ENCODE measurements at regions not wholly inside any gene's neighbourhood (a gene's known extent, or its start where the extent isn't known, plus 50 kb on each side); places are given as distances from the start of the nearest gene placed in this dataset.

- no peak for DNase-seq (ENCODE audit: low read depth)
- TF ChIP-seq, protein P1, sequence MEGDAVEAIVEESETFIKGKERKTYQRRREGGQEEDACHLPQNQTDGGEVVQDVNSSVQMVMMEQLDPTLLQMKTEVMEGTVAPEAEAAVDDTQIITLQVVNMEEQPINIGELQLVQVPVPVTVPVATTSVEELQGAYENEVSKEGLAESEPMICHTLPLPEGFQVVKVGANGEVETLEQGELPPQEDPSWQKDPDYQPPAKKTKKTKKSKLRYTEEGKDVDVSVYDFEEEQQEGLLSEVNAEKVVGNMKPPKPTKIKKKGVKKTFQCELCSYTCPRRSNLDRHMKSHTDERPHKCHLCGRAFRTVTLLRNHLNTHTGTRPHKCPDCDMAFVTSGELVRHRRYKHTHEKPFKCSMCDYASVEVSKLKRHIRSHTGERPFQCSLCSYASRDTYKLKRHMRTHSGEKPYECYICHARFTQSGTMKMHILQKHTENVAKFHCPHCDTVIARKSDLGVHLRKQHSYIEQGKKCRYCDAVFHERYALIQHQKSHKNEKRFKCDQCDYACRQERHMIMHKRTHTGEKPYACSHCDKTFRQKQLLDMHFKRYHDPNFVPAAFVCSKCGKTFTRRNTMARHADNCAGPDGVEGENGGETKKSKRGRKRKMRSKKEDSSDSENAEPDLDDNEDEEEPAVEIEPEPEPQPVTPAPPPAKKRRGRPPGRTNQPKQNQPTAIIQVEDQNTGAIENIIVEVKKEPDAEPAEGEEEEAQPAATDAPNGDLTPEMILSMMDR (IDR thresholded peaks at IDR 0.05; ENCODE audit: low read depth, low read length, missing control alignments), result no peak
- in situ Hi-C loops (cut with HindIII; ENCODE audit: low sequenced_read_pairs), result no loop called here
Measured at GRCh38 chr3:127068111-127068810, 85.3 kb downstream of the PLXNA1 start.

GRCh38 chr3:127068871-127069270 is 86.0 kb downstream of the PLXNA1 start:
- DNase-seq (ENCODE audit: low read depth), result no peak
- TF ChIP-seq, protein P1 (IDR thresholded peaks at IDR 0.05; ENCODE audit: low read depth, low read length, missing control alignments), result no peak
- in situ Hi-C loops (cut with HindIII; ENCODE audit: low sequenced_read_pairs), result no loop called here
- no peak overlapping the region for H3K4me3 ChIP-seq (ENCODE audit: low read depth, low read length)

More at GRCh38 chr3:127068111-127068810, 85.3 kb downstream of the PLXNA1 start:
- no peak overlapping the region for H3K4me3 ChIP-seq (ENCODE audit: low read depth, low read length)

- in situ Hi-C loops (cut with HindIII; ENCODE audit: low sequenced_read_pairs), result no loop called here
Measured at GRCh38 chr3:127069814-127070440, 87.0 kb downstream of the PLXNA1 start.

GRCh38 chr3:127070776-127071175 is 87.9 kb downstream of the PLXNA1 start:
- TF ChIP-seq, protein P1 (IDR thresholded peaks at IDR 0.05; ENCODE audit: low read depth, low read length, missing control alignments), result no peak
- in situ Hi-C loops (cut with HindIII; ENCODE audit: low sequenced_read_pairs), result no loop called here
- no peak for DNase-seq (ENCODE audit: low read depth)
- H3K4me3 ChIP-seq (ENCODE audit: low read depth, low read length), result no peak overlapping the region

More at GRCh38 chr3:127069814-127070440, 87.0 kb downstream of the PLXNA1 start:
- DNase-seq (ENCODE audit: low read depth), result no peak
- TF ChIP-seq, protein P1 (IDR thresholded peaks at IDR 0.05; ENCODE audit: low read depth, low read length, missing control alignments), result no peak
- no peak overlapping the region for H3K4me3 ChIP-seq (ENCODE audit: low read depth, low read length)

GRCh38 chr3:127071597-127072001 is 88.7 kb downstream of the PLXNA1 start:
- in situ Hi-C loops (cut with HindIII; ENCODE audit: low sequenced_read_pairs), result no loop called here
- TF ChIP-seq, protein P1 (IDR thresholded peaks at IDR 0.05; ENCODE audit: low read depth, low read length, missing control alignments), result no peak
- no peak overlapping the region for H3K4me3 ChIP-seq (ENCODE audit: low read depth, low read length)
- DNase-seq (ENCODE audit: low read depth), result no peak

GRCh38 chr3:127072221-127072771 is 89.4 kb downstream of the PLXNA1 start:
- no peak overlapping the region for H3K4me3 ChIP-seq (ENCODE audit: low read depth, low read length)
- in situ Hi-C loops (cut with HindIII; ENCODE audit: low sequenced_read_pairs), result no loop called here
- TF ChIP-seq, protein P1 (IDR thresholded peaks at IDR 0.05; ENCODE audit: low read depth, low read length, missing control alignments), result no peak

More at GRCh38 chr3:127072221-127072771, 89.4 kb downstream of the PLXNA1 start:
- no peak for DNase-seq (ENCODE audit: low read depth)

Data from astrocyte of the cerebellum (primary cell).